ENCODE measurements at regions not wholly inside any gene's neighbourhood (a gene's known extent, or its start where the extent isn't known, plus 50 kb on each side); places are given as distances from the start of the nearest gene placed in this dataset.
A peak's percentile ranks its signal among the peaks of the same experiment; 100 is the strongest.

- DNase-seq = peak; percentile 25 to 32
Observed at GRCh38 chr14:100440207-100440631, 117.1 kb downstream of the SLC25A47 start.

GRCh38 chr14:100440758-100441203, 117.6 kb downstream of the SLC25A47 start:
- no peak for DNase-seq

GRCh38 chr14:100441271-100441947, 118.3 kb downstream of the SLC25A47 start:
- DNase-seq = no peak

GRCh38 chr14:100442036-100442435, 118.9 kb downstream of the SLC25A47 start:
- no peak for DNase-seq

DNA sequence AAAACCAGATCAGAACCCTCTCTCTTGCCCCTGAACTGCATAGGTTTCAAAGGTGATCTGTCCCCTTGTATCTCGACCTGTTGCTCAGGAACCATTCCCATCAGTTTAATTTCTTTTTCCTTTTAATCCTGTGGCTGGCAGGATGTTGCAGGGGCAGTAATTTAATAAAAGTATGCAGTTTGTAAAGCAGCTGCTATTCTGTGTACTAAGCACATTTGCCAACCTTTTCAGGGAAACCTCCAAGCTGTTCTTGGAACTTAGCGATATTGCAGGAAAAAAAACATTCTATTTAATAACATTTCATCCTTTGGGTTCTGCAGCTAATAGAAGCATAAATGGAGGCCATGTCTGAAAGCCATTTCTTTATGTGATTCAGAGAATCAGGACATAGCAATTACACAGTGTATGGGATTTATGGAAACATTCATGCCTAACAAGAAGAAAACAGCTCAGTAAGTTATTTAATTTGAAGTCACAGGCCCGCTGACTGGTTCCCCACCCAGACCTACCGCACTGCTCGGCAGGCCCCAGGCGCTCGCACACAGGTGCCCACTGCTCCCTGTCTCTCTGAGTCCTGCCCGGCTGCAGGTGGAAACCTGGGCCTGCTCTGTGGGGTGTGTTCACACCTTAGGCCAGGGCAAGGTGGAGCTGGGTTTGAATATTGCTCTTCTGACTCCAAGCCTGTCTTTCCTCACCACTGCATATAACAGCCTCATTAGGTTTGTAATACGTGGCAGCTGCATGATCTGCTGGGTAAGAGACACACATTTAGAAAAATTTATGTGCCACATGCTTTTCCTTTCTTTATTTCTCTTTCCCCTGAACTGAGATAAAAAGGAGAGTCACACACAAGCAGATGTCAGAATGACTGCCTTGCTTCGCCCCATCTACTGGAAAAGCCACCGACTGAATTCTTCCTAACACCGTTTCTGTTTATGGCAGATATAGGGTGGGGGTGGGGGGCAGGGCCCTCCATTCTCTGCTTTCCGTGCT, 119.7 kb downstream of the SLC25A47 start:
- no peak for DNase-seq

- no peak for DNase-seq
Observed at GRCh38 chr14:100443603-100444002, 120.5 kb downstream of the SLC25A47 start.

- no peak for DNase-seq
Observed at GRCh38 chr14:100445436-100446088, 122.4 kb downstream of the SLC25A47 start.

- no peak for DNase-seq
Observed at GRCh38 chr14:100446572-100446971, 123.4 kb downstream of the SLC25A47 start.

DNA sequence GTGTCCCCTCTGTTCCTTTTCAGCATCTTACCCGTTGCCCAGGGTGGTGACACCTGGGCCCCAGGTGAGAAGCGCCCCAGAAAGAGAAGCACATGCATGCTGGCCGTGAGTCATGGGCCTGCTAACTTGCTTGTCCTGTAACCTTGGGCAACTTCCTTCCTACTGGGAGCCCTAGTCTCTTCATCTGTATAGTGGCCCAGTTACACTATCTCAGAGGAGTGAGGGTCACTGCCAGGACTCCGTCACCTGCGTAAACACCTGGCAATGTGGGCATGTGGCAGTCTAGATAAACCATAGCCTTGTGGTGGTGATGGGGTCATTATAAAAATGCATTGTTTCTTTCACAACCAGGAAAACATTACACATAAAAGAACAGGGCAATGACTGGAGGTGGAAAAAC, 125.2 kb downstream of the SLC25A47 start:
- no peak for DNase-seq

DNA sequence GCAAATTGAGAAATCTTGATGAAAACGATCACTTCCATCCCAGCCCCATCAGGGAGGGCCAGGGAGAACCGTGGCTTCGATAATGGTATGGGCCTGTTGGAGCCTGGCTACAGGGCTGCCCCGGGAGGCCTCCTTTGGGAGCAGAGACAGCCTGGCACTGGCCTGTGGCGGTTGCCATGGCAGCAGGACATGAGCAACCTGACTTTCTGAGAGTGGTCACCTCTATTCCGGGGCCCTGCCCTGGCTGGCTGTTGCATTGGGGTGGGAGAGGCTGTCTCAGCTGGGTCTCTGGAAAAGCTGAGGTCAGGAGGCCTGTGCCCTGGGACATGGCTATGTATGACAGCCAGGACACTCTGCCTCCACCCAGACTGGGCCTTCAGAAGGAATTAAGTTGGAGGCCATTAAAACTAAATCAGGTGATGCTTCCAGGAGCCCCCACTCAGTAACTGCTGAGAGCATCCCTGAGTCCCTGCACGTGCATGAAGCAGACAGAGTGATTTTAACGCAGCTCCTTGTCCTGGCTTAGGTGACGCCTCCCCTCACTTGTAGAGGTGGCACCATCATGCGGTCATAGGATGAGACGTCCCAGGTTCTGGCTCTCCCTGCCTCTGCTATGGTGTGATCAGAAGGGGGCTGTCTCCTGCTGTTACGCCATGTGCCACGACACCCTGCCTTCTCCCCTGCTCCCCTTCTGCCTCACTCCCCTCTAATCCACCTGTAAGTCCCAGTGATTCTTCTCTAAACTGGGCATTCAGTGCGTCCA, 126.3 kb downstream of the SLC25A47 start:
- DNase-seq = no peak

DNA sequence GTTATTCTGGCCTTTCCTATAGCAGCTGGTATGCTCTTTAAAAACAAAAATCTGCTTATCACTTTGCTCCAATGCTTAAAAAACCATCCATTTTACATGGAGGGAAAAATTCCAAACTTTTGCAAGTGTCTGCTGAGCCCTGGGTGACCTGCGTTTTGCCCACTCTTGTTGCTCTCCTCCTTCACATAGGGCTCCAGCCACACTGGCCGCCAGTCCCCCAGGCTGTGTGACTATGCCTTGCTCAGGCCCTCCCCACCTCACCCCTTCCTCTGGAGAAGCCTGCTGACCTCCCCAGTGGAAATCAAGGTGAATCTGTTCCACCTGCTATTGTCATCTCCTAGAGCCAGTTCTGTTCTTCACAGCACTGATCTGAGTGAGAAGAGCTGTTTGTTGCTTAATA, 126.9 kb downstream of the SLC25A47 start:
- no peak for DNase-seq

GRCh38 chr14:100450736-100451135, 127.6 kb downstream of the SLC25A47 start:
- DNase-seq = no peak

- no peak for DNase-seq
Observed at GRCh38 chr14:100451264-100451663, 128.1 kb downstream of the SLC25A47 start.

DNA sequence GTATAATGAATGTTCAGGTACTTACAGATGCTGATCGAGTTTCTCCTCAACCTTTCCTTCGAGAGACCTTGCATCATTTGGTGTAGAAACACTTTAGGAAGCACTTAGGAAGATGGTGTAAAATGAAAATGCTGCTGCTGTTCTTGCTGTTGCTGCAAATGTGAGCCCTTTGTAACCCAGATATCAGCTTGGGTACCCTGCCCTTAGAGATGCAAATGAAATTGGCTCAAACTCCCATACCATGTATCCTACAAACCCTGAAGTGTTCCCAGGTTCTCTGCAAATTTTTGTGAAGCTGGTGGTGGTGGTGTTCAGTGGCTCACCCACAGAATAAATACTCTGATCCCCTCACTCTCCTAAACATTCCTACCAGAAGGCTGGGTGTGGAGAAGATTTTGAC, 130.8 kb downstream of the SLC25A47 start:
- no peak for DNase-seq

- no peak for DNase-seq
Observed at GRCh38 chr14:100454437-100454836, 131.3 kb downstream of the SLC25A47 start.

DNA sequence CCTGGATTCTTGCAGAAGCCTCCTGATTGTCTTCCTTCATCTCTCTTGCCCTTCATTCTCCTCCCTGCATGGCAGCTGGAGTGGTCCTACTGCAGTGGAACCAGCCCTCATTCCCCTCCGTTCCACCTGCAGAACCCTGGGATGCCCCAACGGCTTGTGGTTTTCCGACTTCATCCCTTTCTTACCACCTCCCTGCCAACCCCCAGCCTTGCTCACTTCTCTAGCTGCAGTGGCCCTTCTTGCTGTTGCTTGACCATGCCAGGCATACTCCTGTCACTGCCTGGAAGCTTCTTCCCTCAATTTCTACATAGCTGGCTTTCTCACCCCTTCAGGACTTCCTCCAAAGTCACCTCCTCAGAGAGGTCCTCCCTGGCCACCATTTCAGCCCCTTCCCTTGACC, 123.3 kb downstream of the BEGAIN start:
- DNase-seq = no peak

DNA sequence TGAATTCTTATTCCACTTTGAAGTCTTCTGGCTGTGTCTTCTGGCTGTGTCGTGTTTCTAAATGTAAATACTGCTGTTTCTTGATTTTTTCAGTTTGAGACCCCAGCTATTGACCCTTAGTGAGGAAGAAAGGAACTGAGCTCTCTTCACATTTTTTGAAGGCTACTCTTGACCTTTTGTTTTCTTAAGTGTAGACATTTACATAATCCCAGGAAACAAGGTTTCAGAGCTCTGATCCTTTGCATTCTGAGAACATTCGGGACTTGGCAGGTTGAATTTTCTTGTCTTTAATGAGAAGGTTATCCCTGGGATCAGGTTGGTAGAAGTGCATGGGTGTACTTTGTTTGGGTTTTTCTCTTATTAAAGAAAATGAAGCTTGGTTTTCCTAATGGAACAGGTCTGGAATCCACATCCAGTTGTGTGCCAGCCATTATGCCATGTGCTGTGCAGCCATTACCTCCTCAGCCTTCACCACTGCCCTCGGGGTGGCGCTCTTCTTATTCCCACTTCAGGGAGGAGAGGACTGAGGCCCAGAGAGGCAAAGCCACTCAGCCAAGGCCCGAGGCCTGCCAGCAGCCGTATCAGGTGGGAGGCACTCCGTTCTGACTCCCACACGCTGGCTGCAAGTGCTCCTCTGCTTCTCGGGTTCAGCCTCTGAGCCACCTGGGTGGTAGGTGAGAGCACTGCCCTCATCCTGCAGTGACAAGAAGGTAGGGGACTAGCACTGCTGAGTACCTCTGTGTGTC, 120.9 kb downstream of the BEGAIN start:
- DNase-seq = no peak

DNA sequence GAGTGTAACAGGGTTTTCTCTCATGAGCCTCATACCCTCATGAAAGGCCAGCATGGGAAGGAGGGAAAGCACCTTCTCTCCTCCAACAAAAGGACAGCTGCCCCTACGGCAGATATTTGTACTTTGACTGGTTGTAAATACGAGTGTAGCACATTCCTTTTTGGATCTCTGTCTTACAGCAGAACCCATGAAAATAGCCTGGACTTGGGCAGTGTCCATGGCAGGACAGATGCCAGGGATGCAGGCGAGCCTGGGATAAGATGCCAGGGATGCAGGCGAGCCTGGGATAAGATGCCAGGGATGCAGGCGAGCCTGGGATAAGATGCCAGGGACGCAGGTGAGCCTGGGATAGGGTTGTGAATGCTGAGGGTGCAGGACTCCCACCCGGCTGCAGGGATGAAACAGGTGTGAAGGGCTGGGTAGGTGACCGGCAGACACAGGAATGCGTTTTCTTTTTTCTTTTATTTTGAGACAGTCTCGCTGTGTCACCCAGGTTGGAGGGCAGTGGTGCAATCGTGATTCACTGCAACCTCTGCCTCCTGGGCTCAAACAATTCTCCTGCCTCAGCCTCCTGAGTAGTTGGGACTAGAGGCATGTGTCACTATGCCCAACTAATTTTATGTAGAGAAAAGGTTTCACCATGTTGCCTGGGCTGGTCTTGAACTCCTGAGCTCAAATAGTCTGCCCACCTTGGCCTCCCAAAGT, 120.0 kb downstream of the BEGAIN start:
- no peak for DNase-seq

- no peak for DNase-seq
Observed at GRCh38 chr14:100467939-100468338, 119.3 kb downstream of the BEGAIN start.

DNA sequence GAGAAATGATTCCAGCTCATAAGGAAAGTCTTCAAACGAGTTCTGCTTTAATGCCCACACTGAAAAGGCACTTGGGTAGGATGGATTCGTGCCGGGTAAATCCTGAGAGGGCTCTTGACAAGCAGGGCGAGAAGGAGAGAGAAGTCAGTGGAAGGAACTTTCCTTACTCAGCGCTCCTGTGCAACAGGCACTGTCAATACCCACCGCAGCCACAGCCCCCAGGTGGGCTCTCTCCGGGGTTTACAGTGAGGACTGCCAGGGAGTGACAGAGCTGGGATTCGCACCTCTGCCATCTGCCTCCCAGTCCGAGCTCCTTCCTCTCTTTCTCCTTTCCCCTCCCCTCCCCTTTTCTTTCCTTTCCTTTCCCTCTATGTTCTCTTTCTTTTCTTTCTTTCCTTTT, 118.7 kb downstream of the BEGAIN start:
- no peak for DNase-seq
